PC-9 (cell line): ENCODE measurements at regions not wholly inside any gene's neighbourhood (a gene's known extent, or its start where the extent isn't known, plus 50 kb on each side); places are given as distances from the start of the nearest gene placed in this dataset.

ENCODE experiments used
- BruUV-seq: library from RNA; stranded (reverse); fragments of 400-500 nt; replicated peaks from 2 replicates; lab custom pipeline; 2021; lab: Mats Ljungman, UMichigan
- CTCF ChIA-PET: fragments of 300-600 bp; sonication (Branson Sonifier 250); formaldehyde crosslinking; loops from one replicate; lab custom pipeline; 2022; ENCODE audit warnings: antibody characterized with exemption; lab: Charles Lee
- POLR2A ChIA-PET: fragments of 300-600 bp; sonication (Branson Sonifier 250); formaldehyde crosslinking; loops from one replicate; lab custom pipeline; 2022; ENCODE audit warnings: antibody characterized with exemption; ENCODE audit not compliant: unreplicated experiment; lab: Charles Lee
- DNase-seq, 2 experiments: peaks; one replicate each; pipeline versions ENCODE4 v3.0.0 to v3.0.0-alpha.2; 2015 to 2022; ENCODE audit warnings: mixed read lengths in 1 of 2
- H2AFZ ChIP-seq: fragments of 200-600 bp; sonication (generic); 2 replicates; pipeline ENCODE4 v1.8.1; 2017; ENCODE audit warnings: antibody characterized with exemption
- H3F3A ChIP-seq: fragments of 200-600 bp; sonication (generic); 2 replicates; pipeline ENCODE4 v1.8.1; 2017; ENCODE audit warnings: antibody characterized with exemption, mild to moderate bottlenecking, low read depth; ENCODE audit not compliant: insufficient read depth
- H3K27ac ChIP-seq: fragments of 200-600 bp; sonication (generic); 2 replicates; pipeline ENCODE4 v1.6.1; 2016; ENCODE audit warnings: mixed run types
- H3K27me3 ChIP-seq: fragments of 200-600 bp; sonication (generic); 2 replicates; pipeline ENCODE4 v1.6.1; 2016; ENCODE audit warnings: low read depth, mixed run types; ENCODE audit not compliant: insufficient read depth
- H3K36me3 ChIP-seq: fragments of 200-600 bp; sonication (generic); 2 replicates; pipeline ENCODE4 v1.6.1; 2016; ENCODE audit warnings: low read depth, mixed run types
- H3K4me1 ChIP-seq: fragments of 200-600 bp; sonication (generic); replicated peaks from 2 replicates; pipeline ENCODE4 v1.6.1; 2016; ENCODE audit warnings: mixed run types; ENCODE audit not compliant: insufficient read depth
- H3K4me2 ChIP-seq: fragments of 200-600 bp; sonication (generic); 2 replicates; pipeline ENCODE4 v1.6.1; 2017; ENCODE audit warnings: mixed run types
- H3K4me3 ChIP-seq: fragments of 200-600 bp; sonication (generic); 2 replicates; pipeline ENCODE4 v1.6.1; 2016; ENCODE audit warnings: mixed run types
- H3K79me2 ChIP-seq: fragments of 200-600 bp; sonication (generic); 2 replicates; pipeline ENCODE4 v1.6.1; 2017; ENCODE audit warnings: low read depth, mixed run types
- H3K9me2 ChIP-seq: fragments of 200-600 bp; sonication (generic); 2 replicates; pipeline ENCODE4 v1.8.1; 2017; ENCODE audit warnings: mild to moderate bottlenecking; ENCODE audit not compliant: insufficient read depth
- H3K9me3 ChIP-seq: fragments of 200-600 bp; sonication (generic); 2 replicates; pipeline ENCODE4 v1.8.1; 2016; ENCODE audit warnings: low read depth; ENCODE audit not compliant: insufficient read depth
- H4K20me1 ChIP-seq: fragments of 200-600 bp; sonication (generic); 2 replicates; pipeline ENCODE4 v1.8.1; 2017; ENCODE audit not compliant: insufficient read depth
- CTCF ChIP-seq: fragments of 200-600 bp; sonication (generic); conservative IDR thresholded peaks from 2 replicates; pipeline ENCODE4 v1.6.1; 2017; ENCODE audit warnings: mixed run types, antibody characterized with exemption, mild to moderate bottlenecking, moderate library complexity
- EZH2 ChIP-seq: fragments of 200-600 bp; sonication (generic); IDR thresholded peaks from 2 replicates; pipeline ENCODE4 v1.8.0; 2017; ENCODE audit warnings: antibody characterized with exemption, low read depth
- intact Hi-C: fragments of 100-400 bp; cut with micrococcal nuclease; formaldehyde crosslinking; loops from one replicate; pipeline ENCODE4 v1.10.0; 2022; ENCODE audit not compliant: unreplicated experiment

- Histone ChIP-seq H2AFZ (no peak overlapping the region), H3K4me1 (no peaks in the 10 kb centered on the region), H3K36me3 (no peaks in the 10 kb centered on the region), H3K4me2 (no peak overlapping the region), H4K20me1 (no peaks in the 10 kb centered on the region), H3F3A (no peaks in the 10 kb centered on the region), H3K79me2 (no peaks in the 10 kb centered on the region), H3K27me3 (no peaks in the 10 kb centered on the region), H3K27ac (no peak overlapping the region), H3K9me2 (no peaks in the 10 kb centered on the region), H3K4me3 (no peak overlapping the region), H3K9me3 (no peaks in the 10 kb centered on the region)
- no TSS peak for BruUV-seq
- POLR2A ChIA-PET: no interaction called here
- CTCF ChIA-PET: no interaction called here
- TF ChIP-seq CTCF: no peak
- no peak for TF ChIP-seq EZH2
- DNase-seq: no peak
- intact Hi-C loops: no loop called here
These were observed 169.8 kb upstream of the GRAMD2B start for GRCh38 chr5:126253406-126253805.

GRCh38 chr5:126263591-126264184, 159.5 kb upstream of the GRAMD2B start:
- no peaks in the 10 kb centered on the region for H3K27me3 ChIP-seq
- H3F3A ChIP-seq: no peaks in the 10 kb centered on the region
- H3K4me1 ChIP-seq: no peaks in the 10 kb centered on the region
- CTCF ChIA-PET: no interaction called here
- no peak overlapping the region for H3K4me3 ChIP-seq
- no peaks in the 10 kb centered on the region for H4K20me1 ChIP-seq
- DNase-seq: no peak
- H3K36me3 ChIP-seq: no peaks in the 10 kb centered on the region
- TF ChIP-seq CTCF: no peak
- TF ChIP-seq EZH2: no peak
- no peak overlapping the region for H3K27ac ChIP-seq
- H2AFZ ChIP-seq: no peak overlapping the region
- POLR2A ChIA-PET: no interaction called here
- H3K9me3 ChIP-seq: no peaks in the 10 kb centered on the region
- no peak overlapping the region for H3K4me2 ChIP-seq
- no peaks in the 10 kb centered on the region for H3K79me2 ChIP-seq
- intact Hi-C loops: no loop called here
- 0 out of 2 replicates have a peak, but pooled peaks cover 4% of the 10 kb centered on the region for H3K9me2 ChIP-seq
- no TSS peak for BruUV-seq

GRCh38 chr5:126265917-126266316, 157.3 kb upstream of the GRAMD2B start:
- no peak overlapping the region for H3K27ac ChIP-seq
- no peaks in the 10 kb centered on the region for H3K79me2 ChIP-seq
- intact Hi-C loops: no loop called here
- H2AFZ ChIP-seq: no peak overlapping the region
- H4K20me1 ChIP-seq: no peaks in the 10 kb centered on the region
- H3K4me1 ChIP-seq: no peaks in the 10 kb centered on the region
- no peak overlapping the region for H3K4me2 ChIP-seq
- no peaks in the 10 kb centered on the region for H3K9me3 ChIP-seq
- no peak overlapping the region for H3K4me3 ChIP-seq
- ChIA-PET POLR2A (no interaction called here), CTCF (no interaction called here)
- 0 out of 2 replicates have a peak, but pooled peaks cover 4% of the 10 kb centered on the region for H3K9me2 ChIP-seq
- no peak for DNase-seq
- TF ChIP-seq EZH2 (no peak), CTCF (no peak)
- BruUV-seq: no TSS peak
- H3K27me3 ChIP-seq: no peaks in the 10 kb centered on the region
- H3K36me3 ChIP-seq: no peaks in the 10 kb centered on the region
- no peaks in the 10 kb centered on the region for H3F3A ChIP-seq
